GM12873 (cell line): ENCODE measurements at regions not wholly inside any gene's neighbourhood (a gene's known extent, or its start where the extent isn't known, plus 50 kb on each side); places are given as distances from the start of the nearest gene placed in this dataset.

ENCODE experiments used
- CTCF ChIP-seq: IDR thresholded peaks from 2 replicates; pipeline ENCODE4 v1.5.1; 2012; ENCODE audit warnings: low read depth, mild to moderate bottlenecking, moderate library complexity, low read length, control low read depth; ENCODE audit not compliant: insufficient read depth; ENCODE audit errors: missing control alignments

DNA sequence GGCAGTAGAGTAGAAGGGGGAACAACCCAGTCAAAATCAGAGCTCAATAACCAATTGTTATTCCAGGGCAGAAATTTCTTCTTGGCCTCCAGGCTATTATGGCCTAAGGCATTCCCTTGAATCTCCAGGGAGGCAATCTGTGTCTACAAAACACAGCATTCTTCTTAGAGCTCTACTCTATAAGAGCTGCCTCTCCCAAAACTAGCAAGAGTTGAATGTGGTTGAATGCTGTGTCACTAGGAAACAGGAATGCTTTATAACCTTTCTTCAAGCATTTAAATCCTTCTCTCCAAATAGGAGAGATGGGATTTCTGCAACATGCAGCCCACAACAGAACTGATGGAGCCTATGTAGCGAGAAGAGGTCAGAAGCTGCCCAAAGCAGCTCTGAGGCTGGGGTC, 97.1 kb upstream of the APC start:
- no peak for TF ChIP-seq CTCF

DNA sequence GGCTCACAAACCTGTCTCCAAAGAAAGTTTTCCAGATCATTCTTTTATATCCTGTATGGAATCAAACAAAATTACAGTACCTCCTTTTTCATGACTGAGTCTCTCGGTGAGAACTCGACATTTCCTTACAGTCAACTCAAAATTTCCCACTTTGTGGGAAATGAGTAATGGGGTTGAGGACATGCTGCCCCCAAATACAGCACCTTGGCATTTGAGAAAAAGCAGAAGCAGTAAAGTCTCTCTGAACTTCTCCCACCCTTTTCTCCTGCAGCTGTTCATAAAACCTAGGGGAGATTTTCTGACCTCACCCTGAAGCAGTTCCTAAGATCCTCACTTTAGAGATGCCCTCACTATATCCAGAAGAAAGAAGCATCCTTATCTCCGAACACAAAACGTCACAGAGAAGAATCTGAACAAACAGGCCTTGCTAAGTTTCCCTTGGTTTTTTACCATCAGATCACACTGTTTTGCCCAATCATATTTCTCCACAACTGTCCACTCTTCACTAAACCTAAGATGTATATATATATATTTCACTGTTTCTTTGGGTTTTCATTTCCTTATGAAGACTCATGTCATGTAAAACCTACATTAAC, 96.1 kb upstream of the APC start:
- no peak for TF ChIP-seq CTCF

DNA sequence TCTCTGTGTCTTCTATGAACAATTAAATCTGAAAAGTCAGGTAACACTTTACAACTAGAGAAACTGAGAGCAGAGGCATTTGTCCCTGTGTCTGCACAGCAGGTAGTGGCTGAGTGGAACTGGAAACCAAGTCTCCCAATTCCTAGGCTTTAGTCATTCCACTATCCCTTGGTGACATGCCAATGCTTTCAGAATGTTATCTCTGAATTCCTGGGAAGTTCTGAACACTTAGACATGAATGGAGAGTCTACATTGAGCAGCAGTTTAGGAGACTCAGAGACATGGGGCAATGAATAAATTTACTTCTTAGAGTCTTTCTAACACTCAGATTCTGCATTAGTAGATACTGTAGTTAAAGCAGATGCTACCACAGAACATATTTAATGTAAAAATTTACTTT, 94.8 kb upstream of the APC start:
- TF ChIP-seq CTCF, result no peak

DNA sequence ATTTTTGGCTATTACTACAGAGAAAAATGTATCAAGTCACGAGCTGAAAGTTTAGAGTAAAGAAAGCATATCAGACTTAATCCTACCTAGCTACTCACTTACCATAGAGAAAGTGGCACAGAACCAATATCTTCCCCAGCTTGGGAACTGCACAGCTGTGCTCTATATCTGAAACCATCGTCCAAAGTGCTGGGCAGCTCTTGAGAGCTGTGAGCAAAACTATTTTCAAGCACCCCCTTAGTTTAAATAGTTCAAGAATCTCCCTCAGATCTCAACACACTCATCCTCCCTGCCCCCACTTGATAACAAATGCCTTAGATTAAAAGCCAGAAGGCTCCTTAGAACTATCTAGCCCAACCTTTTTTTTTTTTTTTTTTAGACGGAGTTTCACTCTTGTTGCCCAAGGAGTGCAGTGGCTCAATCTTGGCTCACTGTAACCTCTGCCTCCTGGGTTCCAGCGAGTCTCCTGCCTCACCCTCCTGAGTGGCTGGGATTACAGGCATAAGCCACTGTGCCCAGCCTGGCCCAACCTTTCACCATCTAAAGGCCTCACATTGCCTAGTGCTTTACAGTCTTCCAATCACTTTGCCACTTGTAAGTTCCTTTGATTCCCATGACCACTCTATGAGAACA, 94.2 kb upstream of the APC start:
- TF ChIP-seq CTCF, result no peak

DNA sequence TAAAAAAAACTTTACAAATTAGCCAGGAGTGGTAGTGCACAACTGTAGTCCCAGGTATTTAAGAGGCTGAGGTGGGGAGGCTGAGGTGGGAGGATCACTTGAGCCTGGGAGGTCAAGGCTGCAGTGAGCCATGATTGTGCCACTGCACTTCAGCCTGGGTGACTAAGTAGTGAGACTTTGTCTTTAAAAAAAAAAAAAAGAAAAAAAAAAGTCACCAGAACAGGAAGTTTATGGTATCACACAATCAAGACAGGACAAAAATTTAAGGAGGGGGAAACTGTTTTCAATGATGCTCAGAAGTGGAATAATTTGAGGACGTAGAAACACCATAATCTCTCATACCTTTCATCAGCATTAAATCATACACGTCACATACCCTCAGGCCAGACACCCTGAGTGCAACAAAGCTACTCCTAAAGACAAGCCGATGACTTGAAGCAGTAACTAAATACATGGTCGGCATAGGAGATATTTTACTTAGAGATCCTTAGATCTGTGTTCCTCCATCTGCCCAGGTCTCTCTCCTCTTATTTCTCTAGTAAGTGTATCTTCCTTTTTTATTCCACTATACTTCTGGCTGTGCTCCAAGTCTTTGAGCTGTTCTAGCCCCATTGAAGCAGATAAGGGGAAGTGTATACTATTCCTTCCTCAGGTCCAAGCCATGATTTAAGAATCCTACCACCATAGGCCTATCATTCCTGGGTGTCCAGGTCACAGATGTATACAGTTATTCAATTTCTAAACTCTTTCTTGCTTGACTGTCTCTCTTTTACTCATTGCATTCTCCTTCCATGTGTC, 91.3 kb upstream of the APC start:
- TF ChIP-seq CTCF, result no peak

DNA sequence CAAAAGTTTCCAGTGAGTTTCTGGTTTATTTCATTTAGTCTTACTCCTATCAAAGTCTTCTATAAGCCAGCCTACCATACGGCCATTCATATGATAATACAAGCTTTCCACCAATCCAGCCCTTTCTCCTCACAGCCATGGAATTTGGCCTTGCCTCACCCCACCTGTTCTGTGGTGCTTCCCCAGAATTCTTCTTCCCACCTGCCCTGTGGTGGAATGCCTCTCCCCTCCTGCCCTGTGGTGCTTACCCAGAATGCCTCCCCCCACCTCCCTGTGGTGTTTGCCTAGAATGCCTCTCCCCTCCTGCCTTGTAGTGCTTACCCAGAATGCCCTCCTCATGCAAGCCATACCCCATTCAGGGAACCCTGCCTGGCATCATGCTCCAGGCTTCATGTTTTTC, 90.3 kb upstream of the APC start:
- no peak for TF ChIP-seq CTCF

- TF ChIP-seq CTCF, result no peak
These were observed 89.4 kb upstream of the APC start for GRCh38 chr5:112648264-112648663.
